Esophagus muscularis mucosa (tissue), 4 donors: ENCODE measurements at regions not wholly inside any gene's neighbourhood (a gene's known extent, or its start where the extent isn't known, plus 50 kb on each side); places are given as distances from the start of the nearest gene placed in this dataset.

ENCODE experiments used
- DNase-seq: peaks from one replicate; pipeline ENCODE4 v3.0.0-alpha.2; 2017; ENCODE audit errors: extremely low spot score
- H3K27ac ChIP-seq, 4 donors: fragments of 200-600 bp; sonication (generic); replicated peaks in 1 of 4; 1 replicate in 3 of 4; 2 replicates in 1 of 4; pipeline ENCODE4 v1.5.1; 2016 to 2019; ENCODE audit warnings: mild to moderate bottlenecking in 1 of 4
- H3K27me3 ChIP-seq, 4 donors: fragments of 200-600 bp; sonication (generic); one replicate each; pipeline versions ENCODE4 v1.5.1 to v1.6.0; 2016 to 2019
- H3K36me3 ChIP-seq, 4 donors: fragments of 200-600 bp; sonication (generic); one replicate each; pipeline ENCODE4 v1.5.1; 2016 to 2019
- H3K4me1 ChIP-seq, 4 donors: fragments of 200-600 bp; sonication (generic); one replicate each; pipeline ENCODE4 v1.5.1; 2016 to 2019
- H3K4me3 ChIP-seq, 4 donors: fragments of 200-600 bp; sonication (generic); 1 replicate in 2 of 4; 2 replicates in 2 of 4; pipeline ENCODE4 v1.5.1; 2016 to 2019; ENCODE audit warnings: mild to moderate bottlenecking in 4 of 4, moderate library complexity in 1 of 4
- H3K9me3 ChIP-seq, 4 donors: fragments of 200-600 bp; sonication (generic); 1 replicate in 3 of 4; 2 replicates in 1 of 4; pipeline ENCODE4 v1.5.1; 2016 to 2019
- EP300 ChIP-seq: sonication (generic); formaldehyde crosslinking; IDR thresholded peaks from one replicate; pipeline ENCODE4 v1.6.1; 2017; ENCODE audit warnings: antibody characterized with exemption
- POLR2A ChIP-seq: fragments of 450-650 bp; IDR thresholded peaks from one replicate; pipeline ENCODE4 v1.6.1; 2017; ENCODE audit warnings: antibody characterized with exemption, moderate library complexity, mild to moderate bottlenecking, low read depth
- POLR2AphosphoS5 ChIP-seq, 2 donors: sonication (generic); formaldehyde crosslinking; IDR thresholded peaks; one replicate each; pipeline ENCODE4 v1.6.1; 2017; ENCODE audit warnings: antibody characterized with exemption in 2 of 2
- WGBS: methylation state at CpG from one replicate; pipeline ENCODE4 v1.1.5; 2018; 5-methylcytosine and 5-hydroxymethylcytosine counted together
- intact Hi-C: fragments of 100-400 bp; cut with DNase I; formaldehyde crosslinking; loops from one replicate; pipeline ENCODE4 v1.15.1; 2023
- TF ChIP-seq, protein P1 (sequence below), 3 experiments: fragments of 200-600 bp in 2 of 3; fragments of 450-650 bp in 1 of 3; sonication (generic) in 2 of 3; IDR thresholded peaks; one replicate each; pipeline ENCODE4 v1.5.1; 2017 to 2019; ENCODE audit warnings: antibody characterized with exemption in 3 of 3, mild to moderate bottlenecking in 2 of 3, moderate library complexity in 1 of 3

DNA sequence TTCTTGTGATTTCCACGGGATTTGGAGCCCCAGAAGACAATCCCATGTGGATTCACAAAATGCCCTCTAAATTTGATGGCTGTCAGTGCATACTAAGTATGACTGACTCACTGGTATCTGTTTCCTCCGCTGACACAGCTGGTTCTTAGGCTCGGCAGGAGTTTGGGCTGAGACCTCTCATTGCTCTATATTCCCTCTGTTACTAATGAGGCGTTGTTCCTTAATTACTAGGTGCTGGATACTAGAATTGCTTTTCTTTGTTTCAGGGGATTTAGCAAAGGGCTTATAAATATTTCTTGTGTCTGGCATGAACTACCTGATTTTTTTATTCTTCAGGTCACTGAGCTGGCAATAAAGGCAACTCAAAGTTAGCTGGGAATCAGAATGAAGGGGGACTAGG is 53.2 kb upstream of the EHF start:
- no peak overlapping the region for H3K27ac ChIP-seq
- H3K27me3 ChIP-seq, result peaks cover 0 to 4% (median 0%) of the 10 kb centered on the region in 4 donors
- H3K9me3 ChIP-seq, result no peaks in the 10 kb centered on the region
- TF ChIP-seq, protein P1, sequence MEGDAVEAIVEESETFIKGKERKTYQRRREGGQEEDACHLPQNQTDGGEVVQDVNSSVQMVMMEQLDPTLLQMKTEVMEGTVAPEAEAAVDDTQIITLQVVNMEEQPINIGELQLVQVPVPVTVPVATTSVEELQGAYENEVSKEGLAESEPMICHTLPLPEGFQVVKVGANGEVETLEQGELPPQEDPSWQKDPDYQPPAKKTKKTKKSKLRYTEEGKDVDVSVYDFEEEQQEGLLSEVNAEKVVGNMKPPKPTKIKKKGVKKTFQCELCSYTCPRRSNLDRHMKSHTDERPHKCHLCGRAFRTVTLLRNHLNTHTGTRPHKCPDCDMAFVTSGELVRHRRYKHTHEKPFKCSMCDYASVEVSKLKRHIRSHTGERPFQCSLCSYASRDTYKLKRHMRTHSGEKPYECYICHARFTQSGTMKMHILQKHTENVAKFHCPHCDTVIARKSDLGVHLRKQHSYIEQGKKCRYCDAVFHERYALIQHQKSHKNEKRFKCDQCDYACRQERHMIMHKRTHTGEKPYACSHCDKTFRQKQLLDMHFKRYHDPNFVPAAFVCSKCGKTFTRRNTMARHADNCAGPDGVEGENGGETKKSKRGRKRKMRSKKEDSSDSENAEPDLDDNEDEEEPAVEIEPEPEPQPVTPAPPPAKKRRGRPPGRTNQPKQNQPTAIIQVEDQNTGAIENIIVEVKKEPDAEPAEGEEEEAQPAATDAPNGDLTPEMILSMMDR (IDR thresholded peaks at IDR 0.05), result no peak
- TF ChIP-seq POLR2A, result no peak
- no peak for TF ChIP-seq POLR2AphosphoS5 (IDR thresholded peaks at IDR 0.05)
- no peak for TF ChIP-seq EP300
- WGBS, result 78% methylated on average over 4 of the region's 4 CpGs
- peak; percentile 88 for DNase-seq
- H3K4me1 ChIP-seq, result no peaks in the 10 kb centered on the region
- H3K4me3 ChIP-seq, result no peak overlapping the region
- intact Hi-C loops, result no loop called here
- H3K36me3 ChIP-seq, result no peaks in the 10 kb centered on the region

DNA sequence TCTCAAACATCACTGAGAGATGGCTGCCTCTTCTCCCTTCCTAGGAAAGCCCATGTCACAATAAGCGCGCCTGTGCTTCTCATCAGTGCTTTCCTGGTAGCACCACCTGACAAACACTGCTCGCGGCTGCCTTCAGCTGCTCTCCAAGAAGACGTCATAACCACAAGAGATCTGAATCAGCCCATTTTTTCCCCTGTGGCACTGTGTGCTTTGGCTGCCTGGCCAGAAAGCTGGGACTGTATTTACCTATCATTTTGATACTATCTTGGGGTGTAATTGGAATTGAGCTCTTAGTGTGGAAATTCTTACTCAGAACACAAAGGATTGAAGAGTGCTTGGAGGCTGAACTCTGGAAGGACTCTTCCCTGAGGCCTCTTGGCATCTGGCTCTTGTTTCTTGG is 50.3 kb upstream of the EHF start:
- no peaks in the 10 kb centered on the region for H3K36me3 ChIP-seq
- no peak overlapping the region for H3K27ac ChIP-seq
- WGBS, result 89% methylated on average over 5 of the region's 5 CpGs
- H3K4me1 ChIP-seq, result no peaks in the 10 kb centered on the region
- no peak overlapping the region for H3K4me3 ChIP-seq
- DNase-seq, result peak; percentile 88
- intact Hi-C loops, result no loop called here
- no peaks in the 10 kb centered on the region for H3K9me3 ChIP-seq
- H3K27me3 ChIP-seq, result peaks cover 0 to 15% (median 0%) of the 10 kb centered on the region in 4 donors
- TF ChIP-seq EP300, result no peak
- TF ChIP-seq, protein P1 (IDR thresholded peaks at IDR 0.05), result no peak
- TF ChIP-seq POLR2AphosphoS5 (IDR thresholded peaks at IDR 0.05), result no peak
- TF ChIP-seq POLR2A, result no peak
